ENCODE measurements at regions not wholly inside any gene's neighbourhood (a gene's known extent, or its start where the extent isn't known, plus 50 kb on each side); places are given as distances from the start of the nearest gene placed in this dataset.

DNA sequence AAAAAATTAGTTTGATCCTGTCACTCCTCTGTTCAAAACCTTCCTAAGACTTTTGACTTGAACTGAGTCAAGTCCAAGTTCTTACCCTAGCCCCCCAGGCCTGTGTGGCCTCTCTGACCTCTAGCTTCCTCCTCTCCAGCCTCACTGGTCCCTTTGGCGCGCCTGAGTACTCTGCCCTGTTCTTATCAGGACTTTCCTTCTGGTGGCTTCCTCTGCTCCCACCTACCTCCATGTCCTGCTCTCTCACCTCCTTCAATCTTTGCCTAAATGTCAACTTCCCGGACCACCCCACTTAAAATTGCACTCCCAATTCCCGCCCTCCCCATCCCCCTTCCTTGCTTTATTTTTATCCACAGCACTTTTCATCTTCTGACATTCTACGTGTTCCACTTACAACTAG, 526.1 kb upstream of the KLF4 start:
- DNase-seq, result no peak

DNA sequence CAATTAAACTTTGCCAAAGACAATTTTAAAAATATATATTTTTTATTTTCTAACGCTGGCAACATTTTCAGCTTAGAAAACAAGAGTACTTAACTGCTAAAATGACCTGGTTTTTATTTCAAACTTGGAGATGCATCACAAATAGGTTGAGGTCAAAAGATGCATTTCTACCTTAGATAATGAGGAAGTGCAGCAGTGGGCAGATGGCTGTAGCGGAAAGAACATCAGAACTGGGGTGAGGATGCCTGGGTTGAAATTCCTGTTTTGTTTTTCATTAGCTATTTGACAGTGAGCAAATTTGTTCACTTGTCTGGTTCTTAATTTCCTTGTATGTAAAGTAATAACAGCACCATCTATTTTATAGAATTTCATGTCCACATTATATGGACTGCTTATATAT, 524.8 kb upstream of the KLF4 start:
- DNase-seq, result no peak

DNA sequence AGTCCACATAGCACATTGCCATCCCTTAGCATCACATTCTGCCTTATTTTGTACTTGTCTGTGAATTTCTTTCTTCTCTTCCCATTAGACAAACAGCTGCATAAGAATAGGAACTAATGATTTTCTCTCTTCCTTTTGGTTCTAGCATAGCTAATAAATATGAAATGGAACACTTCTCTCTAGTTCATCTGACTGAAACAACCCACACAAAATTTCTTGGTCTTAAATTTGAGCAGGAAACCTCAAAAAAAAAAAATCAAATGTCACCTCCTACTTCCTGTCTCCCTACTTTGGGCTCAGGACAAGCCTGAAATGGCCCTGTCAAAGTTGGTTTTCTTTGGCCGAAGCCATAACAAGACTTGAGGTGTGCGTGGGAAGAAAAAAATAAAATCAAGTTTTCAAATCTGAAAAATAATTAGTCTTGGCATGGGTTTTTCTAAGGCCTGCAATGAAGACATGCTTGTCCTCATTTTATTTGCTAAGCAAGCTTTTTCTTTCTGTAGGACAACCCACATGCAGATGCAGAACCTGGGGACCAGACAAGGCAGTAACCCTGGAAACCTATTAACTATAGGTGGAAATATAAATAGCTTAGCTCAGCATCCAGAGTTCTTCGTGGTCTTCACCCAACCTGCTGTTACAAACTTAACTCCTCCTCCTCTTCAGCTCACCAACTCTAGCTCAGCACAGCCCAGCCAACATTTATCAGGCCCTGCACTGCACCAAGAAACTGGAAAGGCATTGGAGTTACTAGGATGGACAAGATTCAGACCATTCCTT, 523.5 kb upstream of the KLF4 start:
- DNase-seq, result no peak

DNA sequence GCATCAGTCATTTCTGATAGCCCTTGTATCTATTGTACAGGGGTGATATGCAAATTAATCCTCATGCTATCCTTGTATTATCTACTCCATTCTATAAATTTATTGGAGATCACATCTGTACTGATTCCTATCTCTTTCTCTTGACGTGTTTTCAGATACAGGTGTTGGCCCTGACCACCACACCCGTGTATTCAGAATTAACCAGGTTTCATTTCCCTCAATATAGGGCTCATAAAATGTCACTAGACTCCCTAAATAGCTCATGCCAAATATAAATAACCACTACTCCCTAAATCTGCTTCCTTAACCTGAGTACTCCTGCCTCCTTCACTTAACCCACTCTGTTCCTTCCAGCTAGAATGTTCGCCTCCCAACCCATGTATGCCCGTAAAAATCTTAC, 522.8 kb upstream of the KLF4 start:
- no peak for DNase-seq

DNA sequence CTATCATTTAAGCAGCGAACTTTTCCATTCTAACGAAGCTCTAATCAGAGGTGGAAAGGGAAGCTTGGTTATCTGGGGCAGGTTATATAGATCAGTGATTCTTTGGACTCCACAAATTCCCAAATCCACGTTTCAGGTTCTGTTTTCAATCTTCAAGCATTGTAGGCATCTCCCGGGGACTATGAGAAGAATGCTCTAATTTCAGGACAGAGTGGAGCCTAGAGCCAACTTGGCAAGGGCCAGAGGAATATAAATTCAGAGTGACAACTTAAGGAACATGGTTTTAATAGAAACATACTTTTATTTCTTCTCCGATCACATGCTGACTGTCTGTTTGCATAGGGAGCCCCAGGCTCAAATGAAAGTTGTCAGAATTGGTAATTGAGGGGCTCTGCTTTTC, 514.0 kb upstream of the KLF4 start:
- DNase-seq, result peak; percentile 42

DNA sequence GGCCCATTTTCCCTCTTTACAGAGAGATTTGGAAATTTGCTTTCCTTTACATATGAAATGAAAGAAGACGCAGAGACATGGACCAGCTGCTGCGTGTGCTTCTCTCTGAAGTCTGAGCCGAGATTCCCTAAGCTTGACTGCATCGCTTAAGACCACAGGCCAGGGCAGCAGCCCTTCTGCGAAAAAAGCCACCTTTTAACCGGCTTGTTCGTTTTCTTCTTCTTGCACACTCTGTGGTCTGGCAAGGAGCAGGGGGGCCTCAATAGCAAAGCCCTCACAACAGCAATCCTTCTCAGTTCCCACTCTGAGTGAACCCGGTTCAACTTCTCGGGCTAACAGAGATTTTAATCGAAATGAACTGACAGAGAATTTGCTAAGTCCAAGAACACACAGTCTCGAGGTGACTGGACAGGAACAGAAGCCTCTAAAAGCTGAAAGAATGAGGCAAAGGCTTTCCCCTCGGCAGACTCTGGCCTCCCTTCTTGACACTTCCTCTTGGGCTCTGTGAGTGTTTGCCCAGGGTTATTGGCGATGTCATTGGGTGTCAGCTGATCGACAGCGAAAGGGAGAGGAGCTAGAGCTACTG, 512.9 kb upstream of the KLF4 start:
- peak; percentile 69 for DNase-seq

DNA sequence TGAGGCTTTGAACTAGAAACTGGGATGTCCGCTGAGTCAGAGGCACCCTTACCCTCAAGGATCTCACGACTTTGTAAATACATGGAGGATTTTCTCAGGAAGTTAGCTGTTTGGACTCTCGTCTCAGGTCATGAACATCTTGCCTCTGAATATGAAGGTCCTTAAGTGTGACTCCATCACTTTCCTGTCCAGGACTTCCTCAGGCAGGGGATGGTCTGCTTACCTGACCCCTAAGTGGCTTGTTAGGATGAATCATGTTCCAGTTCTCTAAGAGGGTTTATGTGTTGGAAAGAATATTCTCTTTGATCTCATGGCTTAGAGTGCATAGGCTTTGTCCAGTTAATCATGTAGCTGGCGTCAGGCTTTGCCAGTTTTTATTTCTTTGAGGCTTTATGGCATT, 511.7 kb upstream of the KLF4 start:
- no peak for DNase-seq

DNA sequence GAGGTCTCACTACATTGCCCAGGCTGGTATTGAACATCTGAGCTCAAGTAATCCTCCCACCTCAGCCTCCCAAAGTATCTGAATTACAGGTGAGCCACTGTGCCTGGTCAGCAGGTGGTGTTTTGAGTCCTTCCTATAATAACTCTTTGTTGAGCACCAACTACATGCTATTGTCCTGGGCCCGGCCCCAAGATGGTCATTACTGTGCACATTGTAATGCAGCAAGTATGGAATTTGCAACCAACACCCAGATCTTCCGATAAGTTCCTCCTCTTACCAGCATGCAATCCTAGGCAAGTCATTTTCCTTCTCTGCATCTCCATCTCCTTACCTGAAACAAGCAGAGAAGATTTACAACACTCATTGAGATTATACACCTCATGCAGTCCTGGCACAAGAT, 510.3 kb upstream of the KLF4 start:
- no peak for DNase-seq

DNA sequence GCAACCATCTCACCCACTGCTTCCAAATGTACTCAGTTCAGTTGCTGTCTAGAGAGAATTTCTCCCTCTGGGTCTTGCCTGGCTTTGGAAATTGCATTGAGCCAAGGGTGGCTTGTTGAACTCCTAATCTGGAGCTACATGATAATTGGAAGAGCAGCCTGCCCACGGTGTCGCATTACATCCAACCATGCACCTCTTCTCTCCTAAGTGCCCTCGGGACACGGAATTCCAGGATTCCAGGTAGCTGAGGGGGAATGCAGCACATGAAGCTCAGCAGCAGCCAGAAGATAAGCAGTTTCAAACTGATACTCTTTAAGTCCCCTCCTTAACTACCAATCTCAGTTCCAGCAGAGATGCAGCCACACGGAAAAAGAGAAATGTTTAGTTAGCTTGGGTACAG, 509.4 kb upstream of the KLF4 start:
- DNase-seq, result no peak

DNA sequence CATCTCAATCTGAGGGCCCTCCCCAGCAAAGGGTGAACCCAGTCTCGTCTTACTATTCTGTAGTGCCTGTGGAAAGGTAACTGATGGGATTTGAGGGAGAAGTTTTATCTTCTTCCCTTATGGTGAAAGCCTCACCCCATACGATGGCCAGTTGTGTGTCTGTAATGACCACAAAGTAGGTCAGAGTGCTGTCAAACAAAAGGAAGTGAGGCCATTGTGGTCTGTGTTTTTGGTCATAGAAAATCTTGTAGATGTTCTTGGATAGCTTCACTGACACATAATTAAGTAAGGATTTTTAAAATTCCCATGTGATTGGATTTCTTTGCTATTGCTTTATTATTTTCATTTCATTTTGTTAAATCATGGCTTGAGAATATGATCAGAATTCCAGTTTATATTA, 505.1 kb upstream of the KLF4 start:
- peak; percentile 14 for DNase-seq

DNA sequence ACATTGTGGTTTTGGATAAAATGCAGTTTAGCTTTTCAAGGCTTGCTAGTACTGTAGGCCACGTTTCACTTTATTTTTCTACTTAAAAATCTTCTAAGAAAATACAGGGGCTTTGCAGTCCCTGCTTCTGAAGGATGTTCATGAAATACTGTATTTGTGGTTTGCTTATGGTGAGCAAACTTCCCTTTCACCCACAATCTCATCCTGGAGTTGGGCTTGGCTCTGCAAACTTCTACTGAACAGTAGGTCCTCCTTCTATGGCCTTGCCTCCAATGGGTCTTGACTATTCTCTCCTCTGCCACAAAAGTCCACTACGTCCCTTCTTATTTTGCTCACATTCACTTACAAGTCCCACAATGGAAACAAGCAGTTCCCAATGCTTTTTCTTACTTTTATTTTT, 502.7 kb upstream of the KLF4 start:
- no peak for DNase-seq

DNA sequence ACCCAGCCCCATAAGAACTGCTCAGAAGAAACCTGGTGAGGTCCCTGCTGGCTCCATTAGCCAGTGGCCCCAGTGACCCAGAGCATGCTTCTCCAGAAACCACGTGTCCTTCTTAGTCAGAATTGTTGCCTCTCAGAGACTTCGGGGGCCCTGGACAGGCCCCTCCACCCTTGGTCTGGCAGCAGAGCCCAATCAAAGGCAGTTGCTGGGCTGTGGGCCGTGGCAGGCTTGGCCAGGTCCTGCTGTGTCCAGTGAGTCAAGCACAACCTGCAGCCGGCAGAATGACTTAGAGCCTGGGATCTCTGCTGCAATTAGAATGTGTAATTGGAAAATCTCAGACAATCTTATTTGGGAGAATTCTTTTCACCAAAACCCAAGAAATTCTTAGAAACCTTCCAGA, 502.0 kb upstream of the KLF4 start:
- DNase-seq, result no peak

DNA sequence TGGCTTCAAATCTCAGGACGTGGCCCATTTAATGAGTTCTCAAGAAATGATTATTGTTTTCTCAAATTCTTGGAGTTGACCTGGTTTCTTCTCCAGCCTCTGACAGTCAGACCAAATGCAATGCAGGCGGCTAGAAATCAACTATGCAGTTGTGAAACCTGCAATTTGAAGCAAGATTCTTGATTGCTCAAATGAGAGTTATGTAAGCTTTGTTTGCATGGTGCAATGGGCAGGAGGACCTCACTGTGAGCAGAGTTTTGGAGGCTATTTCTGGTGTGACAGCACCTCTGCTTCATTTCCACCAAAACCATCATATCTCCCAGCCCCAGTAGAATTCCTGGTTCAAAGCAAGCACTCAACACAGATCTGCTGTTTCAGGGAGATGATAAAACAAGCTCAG, 500.0 kb upstream of the KLF4 start:
- peak; percentile 9 for DNase-seq

DNA sequence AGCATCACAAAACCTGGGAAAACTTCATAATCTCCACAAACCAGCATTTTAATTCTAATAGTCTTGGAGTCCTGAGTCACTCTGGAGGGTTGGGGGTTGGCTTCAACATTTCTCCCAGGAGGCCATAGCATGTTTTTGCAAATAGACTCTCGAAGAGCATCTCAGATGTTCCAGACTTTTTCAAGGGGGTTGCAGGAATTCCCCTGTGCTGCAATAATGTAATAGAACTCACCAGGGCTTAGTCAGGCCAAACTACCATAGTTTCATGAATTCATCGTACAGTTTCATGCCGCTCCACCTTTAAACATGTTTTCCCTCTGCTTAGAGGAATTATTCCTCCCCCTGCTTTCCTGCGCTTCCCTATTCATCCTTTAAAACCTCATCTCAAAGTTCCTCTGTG, 499.5 kb upstream of the KLF4 start:
- peak; percentile 49 for DNase-seq

DNA sequence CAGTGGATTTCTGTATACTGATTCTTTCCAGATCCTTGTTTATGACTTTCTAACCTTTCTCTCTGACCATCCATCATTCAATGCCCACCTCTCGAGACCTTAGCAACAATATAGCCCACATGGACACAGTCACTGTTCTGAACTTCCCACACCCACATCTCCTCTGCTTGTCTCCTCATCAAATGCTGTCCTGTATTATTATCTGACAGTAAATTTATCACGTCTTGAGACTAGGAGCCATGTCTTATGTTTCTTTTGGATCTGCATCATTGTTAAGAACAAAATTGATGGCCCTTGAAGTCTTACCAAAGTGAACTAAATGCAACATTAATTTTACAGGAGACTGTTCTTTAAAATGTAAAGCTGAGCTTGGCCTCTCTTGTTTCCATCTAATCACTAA, 495.4 kb upstream of the KLF4 start:
- no peak for DNase-seq

DNA sequence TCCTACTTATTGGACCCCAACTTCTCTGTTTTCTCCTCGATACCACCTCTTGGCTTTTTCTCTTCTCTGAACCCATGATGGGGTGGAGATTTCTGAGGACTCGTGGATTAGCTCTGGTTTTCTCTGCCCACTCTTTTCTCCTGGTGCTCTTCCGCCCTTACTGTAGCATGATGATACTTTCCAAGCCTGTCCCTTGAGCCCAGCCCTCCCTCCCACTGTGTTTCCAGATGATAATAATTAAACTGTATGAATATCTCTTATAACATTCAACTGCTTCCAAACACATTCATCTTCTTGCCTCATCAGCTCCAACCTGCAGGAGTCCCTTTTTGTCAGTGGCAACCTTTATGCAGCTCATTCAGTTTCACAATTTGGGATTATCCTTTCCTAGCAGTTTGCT, 494.2 kb upstream of the KLF4 start:
- DNase-seq, result peak; percentile 9

DNA sequence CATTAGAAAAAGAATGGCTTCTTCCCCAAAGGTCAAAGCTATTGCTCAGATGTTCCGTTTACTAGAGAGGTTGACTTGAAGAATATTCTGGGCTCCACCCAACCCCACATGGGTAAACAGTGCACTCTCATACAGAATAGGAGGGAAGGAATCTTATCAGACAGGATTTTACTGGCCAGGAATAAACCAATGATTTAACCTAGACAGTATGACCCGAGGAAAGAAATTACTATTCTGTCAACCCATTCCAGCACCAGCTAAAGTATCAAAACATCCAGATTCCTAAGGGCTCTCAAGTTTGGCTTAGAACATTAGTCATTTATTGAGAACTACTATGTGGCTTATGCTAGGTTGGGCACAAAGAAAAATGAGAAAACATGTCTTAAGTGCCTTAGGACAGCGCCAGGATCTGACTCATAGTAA, 493.6 kb upstream of the KLF4 start:
- DNase-seq, result peak; percentile 16

DNA sequence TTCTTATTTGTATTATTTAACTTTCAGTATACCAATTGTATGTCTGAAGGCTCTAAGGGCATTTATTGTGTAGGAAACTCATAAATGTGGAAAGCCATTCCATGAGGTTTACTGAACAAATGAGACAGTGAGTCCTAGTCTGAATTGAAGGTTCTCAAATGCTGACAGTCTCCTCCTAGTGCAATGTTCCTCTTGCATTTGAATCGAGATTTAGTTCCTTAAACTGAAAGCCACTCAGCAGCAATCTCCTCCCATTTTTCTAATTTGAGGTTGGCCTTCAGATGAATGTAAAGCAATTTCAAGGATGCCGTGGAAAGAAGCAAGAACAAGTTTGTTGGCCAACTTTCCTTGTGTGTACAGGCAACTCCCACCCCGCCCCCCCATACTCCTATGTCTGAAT, 493.2 kb upstream of the KLF4 start:
- no peak for DNase-seq

DNA sequence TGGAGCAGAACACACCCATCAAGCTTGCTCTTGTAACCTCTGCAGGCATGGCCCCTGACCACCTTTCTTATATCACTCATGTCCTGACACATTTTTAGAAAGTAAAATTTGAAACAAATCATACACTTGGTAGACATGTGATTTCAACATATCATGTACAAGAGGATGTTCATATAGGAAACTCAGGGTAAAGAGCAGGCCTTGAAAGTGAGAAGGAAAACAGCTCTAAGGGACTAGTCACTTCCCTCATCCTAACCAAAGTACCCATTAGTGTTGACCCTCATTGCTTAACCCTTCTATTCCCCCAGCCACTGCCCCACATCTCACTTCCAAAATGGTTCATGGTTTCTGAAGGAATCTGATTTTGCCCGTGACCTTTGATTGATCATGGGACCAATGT, 492.4 kb upstream of the KLF4 start:
- no peak for DNase-seq

DNA sequence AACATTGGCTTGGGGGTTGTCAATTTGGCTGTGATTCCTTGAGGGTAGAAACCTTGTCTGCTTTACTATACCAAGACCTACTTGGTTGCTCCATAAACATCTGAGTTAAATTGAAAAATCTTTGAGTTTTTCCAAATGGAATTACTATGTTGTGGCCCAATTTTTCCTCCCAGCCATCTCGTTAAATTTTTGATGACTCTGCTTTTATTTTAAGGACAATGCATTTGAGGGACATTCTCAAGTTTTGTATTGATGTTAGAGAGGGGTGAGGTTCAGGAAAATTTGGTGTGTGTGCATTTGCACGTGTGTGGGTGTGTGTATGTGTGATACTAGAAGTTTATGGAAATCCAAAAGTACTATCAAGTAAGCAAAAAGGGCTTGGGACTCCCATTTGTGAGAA, 491.4 kb upstream of the KLF4 start:
- no peak for DNase-seq

DNA sequence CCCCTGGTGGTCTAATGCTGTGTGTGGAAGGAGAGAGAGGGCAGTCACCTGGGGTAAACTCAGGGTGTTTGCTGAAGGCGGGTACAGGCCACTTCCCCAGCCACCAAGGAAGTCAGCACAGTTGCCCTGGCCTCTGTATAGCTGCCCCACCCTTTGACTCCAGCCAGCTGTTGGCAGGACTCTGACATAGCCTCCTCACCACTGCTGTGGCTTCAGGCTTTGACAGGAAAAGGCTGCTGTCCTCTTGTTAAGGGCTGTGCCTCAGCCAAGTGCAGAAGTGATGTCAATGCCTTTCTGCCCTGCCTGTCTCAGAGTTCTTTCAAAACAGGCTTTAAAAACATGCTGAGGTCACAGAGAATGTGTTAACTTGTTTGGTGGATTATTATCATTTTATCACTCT, 487.2 kb upstream of the KLF4 start:
- DNase-seq, result no peak

DNA sequence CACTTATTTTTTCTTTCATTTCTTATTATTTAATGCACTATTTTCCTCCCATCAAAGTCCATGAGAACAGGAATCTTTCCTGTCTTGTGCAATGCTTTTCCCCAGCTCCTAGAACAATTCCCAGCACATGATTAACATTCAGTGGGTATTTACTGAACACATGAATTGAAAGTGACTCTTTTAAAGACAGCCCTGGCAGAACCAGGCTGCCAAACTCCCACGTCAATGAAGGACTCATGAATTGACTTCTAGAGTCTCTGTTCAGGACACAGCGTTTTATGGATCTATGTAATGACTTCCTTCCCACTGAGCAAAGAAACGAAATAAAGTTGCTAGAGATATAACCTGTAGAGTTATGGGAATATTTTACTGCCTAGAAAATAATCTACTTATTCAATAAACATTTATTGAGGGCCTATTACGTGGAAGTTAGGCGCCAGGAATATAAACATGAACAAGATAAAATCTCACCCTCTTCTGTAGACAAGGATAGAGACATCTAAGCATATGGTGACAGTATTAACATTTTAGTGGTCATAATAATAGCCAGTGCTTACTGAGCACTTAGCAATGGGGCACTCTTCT, 485.9 kb upstream of the KLF4 start:
- DNase-seq, result no peak

DNA sequence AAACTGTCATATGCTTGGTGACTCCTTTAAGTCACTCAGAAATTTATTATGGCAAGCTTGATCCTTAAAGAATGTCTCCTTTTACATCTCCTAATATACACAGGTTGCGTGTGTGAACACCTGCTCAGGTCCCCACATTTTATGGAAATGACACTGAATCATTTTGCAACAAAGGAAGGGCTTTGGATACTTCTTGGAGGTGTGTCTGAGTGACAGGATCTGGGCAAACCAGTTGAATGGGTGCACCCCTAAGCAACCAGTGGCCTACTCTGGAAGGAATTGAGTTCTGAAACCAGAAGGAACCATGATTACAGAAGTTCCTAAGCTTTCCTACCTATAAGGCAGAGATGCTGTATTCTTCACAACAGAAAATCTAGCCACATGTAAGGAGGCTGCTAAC, 483.9 kb upstream of the KLF4 start:
- no peak for DNase-seq

DNA sequence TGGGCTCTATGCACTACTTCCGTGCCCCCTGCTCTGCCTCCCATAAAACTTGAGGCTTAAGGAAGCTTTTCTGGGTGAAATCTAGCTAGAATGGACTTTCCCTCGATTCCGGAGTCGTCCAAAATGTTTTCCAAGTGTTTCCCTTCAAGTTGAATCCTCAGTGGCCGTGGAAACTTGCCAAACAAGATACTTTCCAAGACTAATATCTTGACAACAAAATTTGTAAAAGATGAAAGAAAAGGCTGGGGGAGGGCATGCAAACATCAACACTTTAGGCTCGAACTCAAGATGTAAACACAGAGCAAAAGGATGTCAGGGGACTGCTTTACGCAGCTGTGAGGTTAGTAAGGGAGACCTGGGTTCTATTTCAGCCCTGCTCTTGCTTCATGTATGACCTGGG, 482.8 kb upstream of the KLF4 start:
- no peak for DNase-seq

DNA sequence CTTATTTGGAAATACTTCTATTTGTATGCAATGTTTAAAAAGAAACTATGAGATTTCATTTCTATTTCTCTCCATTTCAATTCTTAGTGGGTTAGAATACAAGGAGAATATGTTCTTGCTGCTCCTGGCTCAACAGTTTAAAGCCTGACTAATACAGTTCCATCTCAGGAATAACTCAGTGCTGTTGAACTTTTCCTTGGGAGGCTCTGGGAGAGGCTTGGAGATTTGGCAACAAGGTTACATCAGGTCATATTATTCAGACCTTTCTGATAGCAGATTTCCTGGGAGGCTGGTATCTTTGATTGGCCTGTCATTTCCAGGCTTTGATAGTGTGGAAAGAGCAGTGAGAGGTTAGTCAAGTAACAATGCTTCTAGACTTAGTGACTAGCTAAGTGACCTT, 481.7 kb upstream of the KLF4 start:
- DNase-seq, result no peak
